A549 (cell line): ENCODE measurements at regions not wholly inside any gene's neighbourhood (a gene's known extent, or its start where the extent isn't known, plus 50 kb on each side); places are given as distances from the start of the nearest gene placed in this dataset.

Experiments
- CBX2 ChIP-seq: fragments of 200-600 bp; sonication (generic); IDR thresholded peaks from 2 replicates; pipeline ENCODE4 v1.6.1; 2016; ENCODE audit warnings: low read depth, mild to moderate bottlenecking, borderline replicate concordance
- CTCF ChIP-seq: fragments of >200 bp; sonication (Bioruptor Twin); formaldehyde crosslinking; IDR thresholded peaks from 3 replicates; pipeline ENCODE4 v1.5.1; 2016
- JUNB ChIP-seq: fragments of >200 bp; sonication (Bioruptor Twin); formaldehyde crosslinking; IDR thresholded peaks from 2 replicates; pipeline ENCODE4 v1.6.1; 2016
- MYC ChIP-seq: IDR thresholded peaks from 2 replicates; pipeline ENCODE4 v1.6.1; 2012; ENCODE audit warnings: mild to moderate bottlenecking, inconsistent platforms, low read length, improper control_type of control experiment, borderline replicate concordance
- SMC3 ChIP-seq: fragments of >200 bp; sonication (Bioruptor Twin); formaldehyde crosslinking; IDR thresholded peaks from 3 replicates; pipeline ENCODE4 v1.6.1; 2018; ENCODE audit warnings: inconsistent platforms

- TF ChIP-seq CTCF (no peak), CBX2 (no peak), JUNB (no peak), MYC (no peak), SMC3 (no peak)
These were observed 86.7 kb upstream of the RET start for GRCh38 chr10:42990016-42990720.
